ENCODE measurements at regions not wholly inside any gene's neighbourhood (a gene's known extent, or its start where the extent isn't known, plus 50 kb on each side); places are given as distances from the start of the nearest gene placed in this dataset.
"Not testable (repeated sequence)": the region's sequence is repeated elsewhere in the genome, so short reads cannot be mapped to it uniquely, and the experiment has no call there.

- DNase-seq, result not testable (repeated sequence)
Measured at GRCh38 chr2:209312450-209312849, 111.4 kb upstream of the MAP2 start.

GRCh38 chr2:209314653-209315052 lies 109.2 kb upstream of the MAP2 start:
- DNase-seq, result no peak

- no peak for DNase-seq
Measured at GRCh38 chr2:209316141-209316540, 107.7 kb upstream of the MAP2 start.

- DNase-seq, result no peak
Measured at GRCh38 chr2:209321076-209321475, 102.8 kb upstream of the MAP2 start.

GRCh38 chr2:209321581-209321980 lies 102.3 kb upstream of the MAP2 start:
- no peak for DNase-seq

GRCh38 chr2:209322041-209322440 lies 101.8 kb upstream of the MAP2 start:
- no peak for DNase-seq

GRCh38 chr2:209322905-209323512 lies 100.8 kb upstream of the MAP2 start:
- no peak for DNase-seq

- no peak for DNase-seq
Measured at GRCh38 chr2:209323738-209324137, 100.1 kb upstream of the MAP2 start.

GRCh38 chr2:209324281-209324680 lies 99.6 kb upstream of the MAP2 start:
- DNase-seq, result no peak

GRCh38 chr2:209331291-209331844 lies 92.5 kb upstream of the MAP2 start:
- DNase-seq, result no peak

GRCh38 chr2:209334188-209335017 lies 89.4 kb upstream of the MAP2 start:
- DNase-seq, result peak in 1 of 5 donors; percentile 24

GRCh38 chr2:209340522-209340921 lies 83.3 kb upstream of the MAP2 start:
- no peak for DNase-seq

- DNase-seq, result no peak
Measured at GRCh38 chr2:209344349-209344748, 79.5 kb upstream of the MAP2 start.

- DNase-seq, result no peak
Measured at GRCh38 chr2:209348433-209348832, 75.4 kb upstream of the MAP2 start.

- no peak for DNase-seq
Measured at GRCh38 chr2:209351636-209352035, 72.2 kb upstream of the MAP2 start.

- no peak for DNase-seq
Measured at GRCh38 chr2:209358992-209359391, 64.9 kb upstream of the MAP2 start.

- no peak for DNase-seq
Measured at GRCh38 chr2:209367075-209367747, 56.6 kb upstream of the MAP2 start.

- no peak for DNase-seq
Measured at GRCh38 chr2:209368406-209368805, 55.4 kb upstream of the MAP2 start.

GRCh38 chr2:209368914-209369313 lies 54.9 kb upstream of the MAP2 start:
- DNase-seq, result peak in 1 of 5 donors; percentile 7

GRCh38 chr2:209369656-209370055 lies 54.2 kb upstream of the MAP2 start:
- no peak for DNase-seq

GRCh38 chr2:209371407-209371806 lies 52.4 kb upstream of the MAP2 start:
- no peak for DNase-seq

All from T-helper 1 cell (primary cell).